HG03064 (cell line): ENCODE measurements at regions not wholly inside any gene's neighbourhood (a gene's known extent, or its start where the extent isn't known, plus 50 kb on each side); places are given as distances from the start of the nearest gene placed in this dataset.

Source experiments
- ATAC-seq: cut with Tn5 transposase; IDR thresholded peaks from one replicate; pipeline ENCODE4 v1.9.1; 2021; ENCODE audit warnings: low read depth; ENCODE audit not compliant: unreplicated experiment

DNA sequence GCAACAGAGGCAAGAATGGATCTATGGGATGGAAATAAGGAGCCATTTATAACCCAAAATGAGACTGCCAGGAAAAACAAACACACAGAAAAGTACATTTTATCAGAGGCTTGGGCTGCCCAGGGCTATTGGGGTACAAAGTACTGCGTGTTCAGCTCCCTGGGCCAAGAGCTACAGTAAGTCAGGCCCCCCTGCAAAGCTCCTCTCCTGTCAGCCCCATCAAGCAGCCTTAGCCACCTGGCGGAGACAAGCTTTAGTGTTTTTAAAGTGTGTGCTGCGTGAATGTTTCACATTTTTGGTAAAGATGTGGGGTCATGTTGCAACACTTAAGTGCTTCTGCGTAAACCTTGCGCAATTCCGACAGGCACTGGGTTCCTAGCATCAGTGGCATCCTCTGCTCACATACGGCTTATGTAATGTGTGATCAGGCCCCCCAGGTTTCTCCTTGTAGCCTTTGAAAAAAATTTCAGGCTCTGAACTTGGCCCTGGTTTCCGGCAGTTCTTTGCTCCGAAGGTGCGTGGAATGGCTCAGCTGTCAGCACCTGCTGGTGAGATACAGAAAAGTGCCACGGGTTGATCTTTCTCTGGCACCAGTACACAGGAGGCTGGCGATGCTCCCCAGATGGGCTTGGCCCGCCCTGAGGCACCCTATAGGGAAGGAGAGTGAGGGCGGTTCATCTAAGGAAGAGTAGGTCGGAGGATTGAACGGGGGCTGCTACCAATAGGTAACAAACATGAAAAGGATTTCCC is 198.7 kb upstream of the EEA1 start:
- no peak for ATAC-seq

DNA sequence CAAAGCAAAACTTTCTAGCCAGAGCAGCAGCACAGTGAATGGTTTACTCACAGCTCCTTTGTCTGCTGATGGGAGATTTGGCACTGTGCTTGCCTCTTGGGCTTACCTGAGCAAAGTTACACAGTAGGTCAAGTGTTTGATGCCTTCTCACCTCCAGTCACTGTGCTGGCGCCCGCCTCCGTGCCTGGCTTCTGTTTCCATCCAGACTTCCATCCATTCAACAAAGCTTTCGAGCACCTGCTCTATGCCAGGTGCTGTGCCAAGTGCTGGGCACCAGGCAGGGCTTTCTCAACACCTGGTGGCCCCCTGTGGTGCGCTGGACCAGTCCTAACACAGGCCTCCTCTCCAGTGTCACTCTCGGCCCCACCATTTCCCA is 199.2 kb upstream of the EEA1 start:
- ATAC-seq: no peak

DNA sequence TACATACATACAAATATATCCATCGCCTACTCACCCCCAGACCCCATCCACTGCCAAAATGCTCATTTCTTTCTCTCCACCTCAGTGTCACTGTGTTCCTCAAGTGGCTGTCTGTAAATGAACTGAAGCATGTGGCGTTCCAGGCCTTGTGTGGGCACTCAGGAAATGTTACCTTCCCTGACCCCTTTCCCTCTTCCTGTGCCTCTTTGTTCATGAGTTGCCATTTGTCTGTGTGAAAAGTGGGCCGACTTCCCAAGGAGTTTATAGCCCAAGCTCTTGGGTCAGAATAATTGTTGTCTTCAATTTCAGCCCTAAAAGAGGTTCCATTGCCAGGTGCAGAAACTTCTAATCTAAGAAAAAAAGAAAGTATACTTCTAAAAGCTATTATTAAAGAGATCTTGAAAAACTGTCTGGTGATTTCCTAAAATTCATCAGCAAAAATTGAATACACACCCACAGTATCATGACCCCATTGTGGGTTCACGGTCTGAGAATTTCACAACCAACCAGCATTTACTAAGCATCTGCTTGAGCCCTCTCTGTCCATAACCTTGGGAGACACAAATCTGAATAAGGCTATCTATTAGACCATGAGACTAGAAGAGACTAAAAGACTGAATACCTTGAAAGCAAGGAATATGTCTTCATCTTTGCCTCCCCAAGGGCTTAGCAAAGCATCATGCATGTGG is 201.4 kb upstream of the EEA1 start:
- ATAC-seq: no peak

DNA sequence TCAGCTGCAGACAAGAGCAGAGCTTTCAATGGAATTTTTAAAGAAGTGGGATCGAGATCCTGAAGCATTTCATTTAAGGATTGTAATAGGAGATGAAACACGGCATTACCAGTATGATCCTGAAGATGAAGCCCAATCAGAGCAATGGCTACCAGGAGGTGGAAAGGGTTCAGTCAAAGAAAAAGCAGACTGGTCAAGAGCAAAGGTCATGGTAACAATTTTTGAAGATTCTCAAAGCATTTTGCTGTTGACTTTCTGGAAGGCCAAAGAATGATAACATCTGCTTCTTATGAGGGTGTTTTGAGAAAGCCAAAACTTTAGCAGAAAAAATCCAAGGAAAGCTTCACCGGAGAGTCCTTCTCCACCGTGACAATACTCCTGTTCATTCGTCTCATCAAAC is 204.3 kb upstream of the EEA1 start:
- no peak for ATAC-seq

DNA sequence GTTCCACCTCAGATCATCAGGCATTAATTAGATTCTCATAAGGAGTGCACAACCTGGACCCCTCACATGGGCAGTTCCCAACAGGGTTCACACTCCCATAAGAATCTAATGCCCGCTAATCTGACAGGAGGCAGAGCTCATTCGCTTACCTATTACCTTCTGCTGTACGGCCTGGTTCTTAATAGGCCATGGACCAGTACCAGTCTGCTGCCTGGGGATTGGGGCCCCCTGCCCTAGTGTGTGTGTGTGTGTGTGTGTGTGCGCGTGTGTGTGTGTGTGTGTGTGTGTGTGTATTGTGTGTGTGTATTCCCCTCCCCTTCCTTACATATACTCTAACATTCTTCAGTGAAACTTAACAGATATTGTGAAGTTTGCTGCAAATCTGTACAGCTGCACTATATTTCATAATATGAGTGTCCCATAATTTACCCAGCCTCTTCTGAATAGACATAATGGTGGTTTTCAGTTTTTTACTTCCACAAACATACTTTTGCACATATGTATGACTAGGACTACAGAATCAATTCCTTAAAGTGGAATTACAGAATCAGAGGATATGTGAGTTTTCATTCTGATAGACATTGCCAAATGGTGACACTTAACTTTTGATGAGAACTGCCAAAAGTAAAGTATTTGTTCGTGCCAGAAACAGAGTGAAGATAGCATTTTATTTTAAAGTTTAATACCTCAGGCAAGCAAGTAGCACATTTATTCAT is 205.2 kb upstream of the EEA1 start:
- no peak for ATAC-seq

DNA sequence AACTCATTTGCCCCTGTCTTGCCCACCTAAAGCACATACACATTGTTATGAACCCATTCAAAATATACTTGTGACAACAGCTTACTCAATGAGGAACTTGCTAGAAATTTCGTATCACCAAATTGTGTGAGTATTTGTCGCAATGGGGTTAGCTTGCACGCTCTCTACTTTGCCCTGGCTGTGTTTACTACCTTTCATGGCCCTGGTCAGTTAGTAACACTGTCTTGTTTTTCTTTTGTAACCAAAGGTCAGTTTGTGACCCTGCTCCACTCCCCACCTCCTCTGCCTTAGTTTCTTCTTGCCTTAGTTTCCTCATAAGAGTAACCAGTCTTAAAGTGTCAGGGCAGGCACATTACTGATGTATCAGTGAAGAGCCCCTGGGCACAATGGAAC is 205.8 kb upstream of the EEA1 start:
- ATAC-seq: no peak

DNA sequence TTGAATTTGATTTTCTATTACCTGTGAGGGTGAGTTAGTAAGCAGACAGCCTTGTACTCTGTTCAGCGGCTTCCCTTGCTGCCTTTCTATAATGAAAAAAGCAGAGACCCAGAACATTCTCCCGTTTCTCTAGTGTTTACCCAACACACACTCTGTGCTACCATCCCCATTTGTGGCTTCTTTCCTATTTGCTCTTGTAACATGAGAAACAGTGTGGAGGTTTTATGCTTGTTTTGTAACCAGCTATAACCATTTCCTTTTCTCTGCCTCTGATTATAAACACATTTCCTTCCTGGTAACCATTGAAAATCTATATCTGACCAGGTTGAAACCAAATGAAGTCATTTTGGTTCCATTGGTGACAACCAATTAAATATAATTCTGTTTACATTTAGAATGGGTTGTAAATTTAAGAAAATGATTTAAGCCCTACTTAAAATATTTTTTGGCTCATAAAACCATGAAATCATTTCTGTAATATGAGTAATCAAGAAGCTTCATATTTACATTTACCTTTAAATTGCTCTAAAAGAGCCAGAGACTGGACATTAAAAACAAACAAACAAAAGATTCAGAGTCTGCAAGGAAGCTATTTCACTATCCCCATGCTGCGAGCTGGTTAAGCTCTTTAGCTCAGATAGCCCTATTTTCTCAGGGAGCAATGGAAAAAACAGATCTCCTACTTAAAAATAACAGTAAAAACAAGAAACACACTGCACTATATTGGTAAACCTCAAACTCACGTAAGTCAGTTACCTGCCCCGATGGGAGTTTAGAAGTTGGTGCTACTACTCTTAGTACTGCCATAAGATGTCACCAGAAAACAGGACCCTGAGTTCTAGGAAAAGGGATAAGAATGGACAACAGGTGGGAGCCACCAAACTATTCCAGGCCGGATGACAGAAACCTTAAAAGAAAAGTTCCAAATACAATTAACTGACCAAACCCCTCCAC is 206.5 kb upstream of the EEA1 start:
- ATAC-seq: no peak

DNA sequence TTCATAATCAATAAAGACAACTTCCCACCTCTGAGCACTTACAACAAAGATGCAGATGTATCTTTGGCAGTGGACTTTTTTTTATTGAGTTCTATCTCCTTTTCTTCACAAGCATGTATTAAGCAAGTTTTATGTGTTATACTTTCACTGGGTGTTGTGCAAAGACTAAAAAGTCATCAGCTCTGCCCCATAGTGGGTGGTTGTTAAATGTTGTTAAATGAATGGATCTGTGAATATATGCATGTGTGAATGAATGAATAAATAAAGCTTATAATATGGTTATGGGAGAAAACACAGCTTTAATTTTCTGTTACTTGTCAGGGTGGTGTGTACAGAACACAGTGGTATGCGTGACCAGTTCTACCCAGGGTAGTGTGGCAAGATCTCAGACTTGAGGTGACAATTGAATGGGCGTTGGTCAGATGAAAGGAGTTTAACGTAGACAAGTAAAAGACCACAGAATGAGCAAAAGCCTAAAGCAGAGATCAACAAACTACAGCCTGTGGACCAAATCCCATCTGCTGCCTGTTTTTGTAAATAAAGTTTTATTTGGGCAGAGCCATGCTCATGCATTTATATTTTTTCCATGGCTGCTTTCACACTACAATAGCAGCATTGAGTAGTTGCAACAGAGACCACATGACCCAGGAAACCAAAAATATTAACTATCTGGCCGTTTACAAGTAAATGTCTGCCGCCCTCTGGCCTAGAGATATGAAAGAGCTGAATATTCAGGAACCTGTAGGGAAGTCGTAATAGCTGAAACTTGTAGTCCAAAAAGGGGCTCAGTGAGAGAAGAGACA is 207.4 kb upstream of the EEA1 start:
- ATAC-seq: no peak

DNA sequence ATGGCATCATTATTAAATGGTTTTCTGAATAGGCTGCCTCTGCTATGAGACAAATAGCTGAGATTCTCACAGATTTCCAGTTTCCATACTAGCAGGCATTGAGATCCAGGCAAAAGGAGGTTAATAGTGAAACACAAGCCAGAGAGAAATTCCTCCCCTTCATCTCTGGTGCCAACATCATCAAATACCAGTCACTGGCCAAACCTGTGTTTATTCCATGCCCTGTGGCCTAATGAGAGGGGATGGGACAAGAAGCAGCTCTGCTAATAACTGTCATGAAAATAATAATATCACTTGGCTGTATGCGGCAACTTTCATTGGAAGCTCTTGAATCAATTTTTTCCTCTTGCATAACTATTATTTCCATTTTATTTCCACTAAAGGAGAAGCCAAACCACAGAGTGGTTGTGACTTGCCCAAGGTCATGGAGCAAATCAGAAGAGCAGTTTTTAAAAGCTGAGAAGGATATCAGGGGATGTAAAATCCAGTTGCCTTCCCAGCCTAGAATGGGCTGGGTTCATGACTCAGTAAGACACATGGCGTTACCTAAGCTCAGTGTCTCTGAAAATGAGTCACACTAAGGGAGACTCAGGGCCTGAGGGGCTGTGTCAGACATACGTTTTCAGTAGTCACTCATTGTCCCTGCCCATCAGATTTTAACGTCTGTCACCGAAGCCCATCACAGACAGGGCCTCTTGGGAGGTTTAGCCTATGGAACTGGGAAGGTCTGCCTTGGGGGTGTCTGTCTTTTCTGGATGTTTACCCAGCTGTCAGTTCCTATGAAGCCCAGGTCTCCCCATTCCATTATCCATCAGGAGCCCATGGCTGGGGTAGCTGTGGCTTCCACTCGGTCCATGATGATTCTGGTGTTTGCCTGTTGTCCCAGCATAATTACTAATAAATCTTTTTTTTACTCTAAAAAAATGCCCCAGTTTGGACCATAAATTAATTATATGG is 208.8 kb upstream of the EEA1 start:
- ATAC-seq: no peak

DNA sequence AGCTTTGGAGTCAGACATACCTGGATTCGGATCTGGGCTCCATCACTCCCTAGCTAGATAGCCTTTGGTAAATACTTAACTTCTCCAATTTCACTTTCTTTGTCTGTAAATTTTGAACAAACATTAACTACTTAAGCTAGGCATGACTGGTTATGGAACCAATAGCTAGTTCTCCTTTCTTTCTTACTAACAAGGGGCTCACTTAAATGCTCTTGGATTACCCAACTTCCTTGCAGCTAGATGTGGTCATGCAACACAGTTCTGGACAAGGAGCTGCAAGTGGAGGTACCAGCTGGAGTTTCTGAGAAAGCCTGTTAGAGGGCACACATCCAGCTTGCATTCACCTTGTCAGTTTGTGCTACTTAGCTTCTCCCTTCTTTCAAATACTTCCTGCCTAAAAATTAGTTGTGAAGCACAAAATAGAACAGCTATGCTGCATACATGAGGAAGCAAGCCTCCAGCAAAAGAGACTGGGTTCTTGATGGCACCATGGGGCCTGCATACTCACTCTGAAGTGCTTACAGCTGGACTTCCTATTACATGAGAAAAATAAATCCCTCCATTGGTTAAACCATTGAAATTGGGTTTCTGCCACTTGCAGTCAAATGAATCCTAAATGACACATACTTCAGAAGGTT is 210.1 kb upstream of the EEA1 start:
- ATAC-seq: peak; percentile 59

DNA sequence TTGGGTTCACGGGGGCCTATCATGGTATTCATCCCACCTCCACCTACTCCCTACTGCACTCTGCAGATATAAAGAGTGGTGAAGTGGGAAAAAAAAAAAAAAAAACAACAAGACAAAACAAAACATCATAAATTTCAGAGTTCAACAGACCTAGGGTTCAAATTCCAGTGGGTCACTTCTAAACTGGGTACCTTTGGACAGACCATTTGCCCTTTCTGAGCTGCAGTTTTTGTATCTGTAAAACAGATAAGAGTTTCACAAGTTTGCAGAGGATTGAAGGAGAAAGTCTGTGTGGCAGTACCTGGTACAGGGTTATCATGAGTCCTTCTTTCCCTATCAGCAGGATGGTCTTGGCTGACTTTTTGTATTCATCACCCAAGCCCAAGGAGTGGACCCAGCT is 211.2 kb upstream of the EEA1 start:
- no peak for ATAC-seq

DNA sequence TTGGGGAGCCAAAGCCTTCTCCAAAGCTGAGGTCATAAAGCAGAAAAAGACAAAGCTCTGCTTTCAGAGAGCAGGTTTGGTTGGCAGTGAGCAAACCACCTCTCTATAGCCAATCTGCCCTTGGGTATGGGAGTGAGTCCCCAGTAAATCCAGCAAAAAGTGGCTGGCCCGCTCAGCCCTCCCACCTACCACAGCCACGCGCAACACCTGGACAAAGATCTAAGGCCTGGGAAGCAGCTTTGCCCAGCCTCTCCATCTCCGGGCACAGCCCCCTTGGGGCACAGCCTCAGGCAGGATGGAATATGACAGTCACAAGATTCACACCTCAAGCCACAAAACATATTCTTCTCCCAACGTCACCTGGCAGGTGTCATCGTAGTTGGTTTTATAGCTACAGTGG is 211.7 kb upstream of the EEA1 start:
- no peak for ATAC-seq

DNA sequence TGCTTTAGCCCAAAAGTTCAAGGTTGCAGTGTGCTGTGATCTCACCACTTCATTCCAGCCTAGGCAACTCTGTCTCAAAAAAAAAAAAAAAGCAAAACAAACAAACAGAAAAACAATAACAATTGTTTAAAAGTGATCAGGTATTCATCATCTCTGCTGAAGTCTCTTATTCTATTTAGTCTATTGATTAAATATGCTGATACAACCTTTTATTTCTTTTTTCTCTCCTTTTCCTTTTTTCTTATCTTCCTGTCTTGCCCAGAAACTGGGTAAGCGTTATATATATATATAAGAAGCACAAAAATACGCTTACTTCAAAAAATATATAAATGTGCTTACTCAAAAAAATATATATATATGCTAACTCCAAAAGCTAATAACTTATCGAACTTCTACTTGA is 213.8 kb upstream of the EEA1 start:
- no peak for ATAC-seq

DNA sequence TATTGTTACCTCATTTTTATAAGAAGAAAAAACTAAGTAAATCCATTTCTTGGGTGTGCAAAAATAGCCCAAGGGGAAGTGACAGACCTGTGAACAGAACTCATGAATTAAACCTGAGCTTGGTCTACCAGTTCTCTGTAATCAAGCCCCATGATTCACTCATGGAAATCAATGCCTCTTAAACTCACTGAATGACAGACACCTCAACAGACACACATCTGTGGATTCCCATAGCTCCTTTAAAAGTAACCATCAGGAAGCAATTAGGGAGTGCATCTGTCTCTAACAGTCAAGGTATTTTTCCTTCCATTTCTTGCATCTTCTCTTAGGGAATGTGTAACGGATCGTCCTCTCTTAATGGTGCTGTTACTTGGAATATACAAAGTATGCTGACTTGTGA is 215.0 kb upstream of the EEA1 start:
- no peak for ATAC-seq

DNA sequence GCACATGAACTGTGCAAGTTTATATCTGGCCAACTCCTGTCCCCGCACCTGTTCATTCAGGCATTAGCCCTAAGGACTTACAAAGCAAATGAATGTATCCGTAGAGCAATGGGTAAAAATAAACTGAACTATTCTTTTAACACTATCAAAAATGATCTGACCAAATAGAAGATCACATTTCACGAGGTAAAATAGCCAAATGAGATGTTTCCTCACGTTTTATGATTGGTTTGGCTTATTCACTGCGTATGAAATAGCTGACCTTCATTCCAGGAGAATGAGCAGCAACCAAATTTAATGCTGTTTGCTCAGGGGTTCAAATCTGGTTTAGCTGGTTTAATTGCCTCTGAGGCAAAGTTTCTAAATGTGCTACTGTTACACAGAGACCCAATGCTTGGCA is 216.0 kb upstream of the EEA1 start:
- ATAC-seq: no peak

DNA sequence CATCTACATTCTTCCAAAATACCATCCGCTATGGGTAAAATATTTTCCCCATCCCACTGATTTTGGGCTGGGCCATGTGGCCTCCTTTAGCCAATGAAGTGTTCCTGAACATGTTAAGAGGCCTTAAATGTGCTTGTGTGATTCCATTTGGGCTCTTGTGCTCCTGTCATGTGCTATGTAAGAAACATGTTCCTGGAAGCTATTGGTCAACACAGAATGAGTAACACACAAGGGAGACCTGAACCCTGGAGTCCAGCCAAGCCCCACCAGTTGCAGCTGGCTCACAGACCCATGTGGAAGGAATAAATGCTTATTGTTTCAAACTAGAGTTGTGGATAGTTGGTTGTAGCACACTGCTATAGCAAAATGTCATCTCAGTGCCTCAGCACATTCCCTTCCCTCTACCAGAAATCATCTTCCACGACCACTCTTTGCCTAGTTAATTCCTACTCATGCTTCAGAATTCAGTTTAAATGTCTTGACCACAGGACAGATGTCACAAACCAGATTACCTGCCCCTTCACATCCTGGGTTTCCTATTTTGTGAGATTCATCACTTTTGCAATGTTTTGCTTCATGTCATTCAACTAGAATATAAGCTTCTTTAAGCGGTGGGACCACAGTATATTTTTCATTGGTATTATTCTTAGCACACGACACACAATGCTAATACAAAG is 217.3 kb upstream of the EEA1 start:
- no peak for ATAC-seq

DNA sequence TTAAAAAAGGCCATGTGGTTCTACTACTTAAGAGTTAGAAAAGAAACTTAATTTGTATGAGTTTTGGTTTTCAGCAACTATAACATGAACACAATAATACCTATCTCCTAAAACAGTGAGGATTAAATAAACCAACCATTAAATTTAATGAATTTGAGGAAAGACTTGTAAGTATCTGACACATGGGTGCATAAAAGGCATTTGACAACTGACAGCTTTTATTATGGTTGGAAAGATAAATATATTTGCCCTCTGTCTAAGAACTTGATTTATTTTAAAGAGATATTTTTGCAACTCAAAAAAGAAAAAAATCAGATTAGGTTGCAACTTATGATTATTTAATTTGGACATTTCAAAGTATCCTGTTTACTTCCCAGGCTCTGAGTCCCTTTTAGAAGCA is 217.9 kb upstream of the EEA1 start:
- no peak for ATAC-seq

DNA sequence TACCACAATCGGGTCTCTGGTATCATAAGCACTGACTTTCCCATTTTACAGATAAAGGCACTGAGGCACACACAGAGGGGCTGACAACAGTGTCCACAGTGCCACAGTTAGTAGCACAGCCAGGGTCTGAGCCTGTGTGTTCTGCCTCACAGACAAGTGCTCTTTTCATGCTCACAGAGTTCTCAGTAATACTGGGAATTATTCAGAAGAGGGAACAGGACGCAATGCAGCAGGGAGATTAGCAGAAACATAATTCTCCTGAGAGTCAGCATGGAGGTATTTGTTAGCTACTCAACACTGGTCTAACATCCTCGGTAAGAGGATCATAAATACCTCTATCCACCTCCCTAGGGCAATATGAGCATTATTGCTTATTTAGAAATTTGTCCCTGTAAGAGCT is 219.3 kb upstream of the EEA1 start:
- ATAC-seq: no peak
